ENCODE measurements at regions not wholly inside any gene's neighbourhood (a gene's known extent, or its start where the extent isn't known, plus 50 kb on each side); places are given as distances from the start of the nearest gene placed in this dataset.

- TF ChIP-seq REST (IDR thresholded peaks at IDR 0.05; ENCODE audit: insufficient replicate concordance, low read depth) (no peak), SPI1 (IDR thresholded peaks at IDR 0.05; ENCODE audit: borderline replicate concordance, low read depth) (no peak), POLR2AphosphoS5 (IDR thresholded peaks at IDR 0.05; ENCODE audit: low read depth) (no peak), GABPA (IDR thresholded peaks at IDR 0.05; ENCODE audit: low read depth) (no peak), CTCF (IDR thresholded peaks at IDR 0.05; ENCODE audit: insufficient read depth, low read length) (no peak)
- DNase-seq (ENCODE audit: low read depth in 1 of 2, low spot score in 1 of 2), result no peak
- Histone ChIP-seq H3K27me3 (ENCODE audit: insufficient read depth, poor library complexity, severe bottlenecking) (no peaks in the 10 kb centered on the region), H3K27ac (replicated peaks) (no peak overlapping the region), H3K4me3 (replicated peaks; ENCODE audit: insufficient read depth, low read length) (no peak overlapping the region)
Observed at GRCh38 chr13:68369739-68370138, 1139.6 kb upstream of the PCDH9 start.

GRCh38 chr13:68368922-68369321 lies 1138.8 kb upstream of the PCDH9 start:
- Histone ChIP-seq H3K4me3 (replicated peaks; ENCODE audit: insufficient read depth, low read length) (no peak overlapping the region), H3K27me3 (ENCODE audit: insufficient read depth, poor library complexity, severe bottlenecking) (no peaks in the 10 kb centered on the region), H3K27ac (replicated peaks) (no peak overlapping the region)
- no peak for TF ChIP-seq CTCF (IDR thresholded peaks at IDR 0.05; ENCODE audit: insufficient read depth, low read length)
- no peak for TF ChIP-seq REST (IDR thresholded peaks at IDR 0.05; ENCODE audit: insufficient replicate concordance, low read depth)
- TF ChIP-seq SPI1 (IDR thresholded peaks at IDR 0.05; ENCODE audit: borderline replicate concordance, low read depth), result no peak
- TF ChIP-seq POLR2AphosphoS5 (IDR thresholded peaks at IDR 0.05; ENCODE audit: low read depth), result no peak
- no peak for TF ChIP-seq GABPA (IDR thresholded peaks at IDR 0.05; ENCODE audit: low read depth)
- DNase-seq (ENCODE audit: low read depth in 1 of 2, low spot score in 1 of 2), result no peak

DNA sequence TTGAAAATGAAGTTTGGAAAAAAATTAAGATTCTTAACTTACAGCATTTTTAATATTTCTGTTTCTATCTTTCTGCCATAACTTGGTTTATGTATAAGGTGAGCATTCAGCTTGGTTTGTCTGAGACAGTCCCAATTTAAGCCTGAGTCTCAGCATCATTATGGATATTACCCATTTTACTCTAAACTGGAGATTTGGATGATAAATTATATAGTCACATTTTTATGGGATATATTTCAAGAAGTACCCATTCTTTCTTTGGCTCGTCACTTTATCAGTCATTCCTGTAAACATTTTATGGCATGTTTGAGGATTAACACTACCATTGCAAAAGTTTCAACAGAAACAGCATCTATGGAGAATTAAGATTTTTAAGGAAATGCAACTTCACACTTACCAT lies 1129.0 kb upstream of the PCDH9 start:
- TF ChIP-seq SPI1 (IDR thresholded peaks at IDR 0.05; ENCODE audit: borderline replicate concordance, low read depth), result no peak
- no peak for TF ChIP-seq CTCF (IDR thresholded peaks at IDR 0.05; ENCODE audit: insufficient read depth, low read length)
- no peak for TF ChIP-seq REST (IDR thresholded peaks at IDR 0.05; ENCODE audit: insufficient replicate concordance, low read depth)
- TF ChIP-seq GABPA (IDR thresholded peaks at IDR 0.05; ENCODE audit: low read depth), result no peak
- no peak for TF ChIP-seq POLR2AphosphoS5 (IDR thresholded peaks at IDR 0.05; ENCODE audit: low read depth)
- no peak overlapping the region for H3K27ac ChIP-seq (replicated peaks)
- no peak for DNase-seq (ENCODE audit: low read depth in 1 of 2, low spot score in 1 of 2)
- H3K27me3 ChIP-seq (ENCODE audit: insufficient read depth, poor library complexity, severe bottlenecking), result no peaks in the 10 kb centered on the region
- H3K4me3 ChIP-seq (replicated peaks; ENCODE audit: insufficient read depth, low read length), result no peak overlapping the region

All from HL-60 (cell line).